Heart left ventricle (tissue), 13 donors: ENCODE measurements at regions not wholly inside any gene's neighbourhood (a gene's known extent, or its start where the extent isn't known, plus 50 kb on each side); places are given as distances from the start of the nearest gene placed in this dataset.

Experiments
- CTCF ChIP-seq, 12 donors: fragments of 200-600 bp; sonication (generic) in 4 of 12; IDR thresholded peaks; one replicate each; pipeline versions ENCODE4 v1.5.0 to v1.8.0; 2018 to 2022; ENCODE audit warnings: antibody characterized with exemption in 12 of 12, mild to moderate bottlenecking in 5 of 12
- POLR2A ChIP-seq, 2 donors: fragments of 450-650 bp; IDR thresholded peaks; one replicate each; pipeline ENCODE4 v1.6.1; 2017; ENCODE audit warnings: antibody characterized with exemption in 2 of 2, mild to moderate bottlenecking in 2 of 2, moderate library complexity in 2 of 2
- donor health status: ischemic (EF 13 %, LVEDD 7.1; RV severe dilation, severe dysfunction).
- donor health status: DM: no; HTN: yes; CAD: no.
- donor health status: DM: no; HTN: no; CAD: no.
- donor health status: ischemic (EF 25% LVEDD 6.9; RV normal size, moderate dysfunction).
- donor health status: ischemic (EF 25% LVEDD 5.7; RV mildly dilated, moderate dysfunction).
- donor health status: ischemic (EF 35%, LVEDD 5.7; RV mildly dilated, moderate dysfunction).
- donor health status: nonischemic (EF 11% LVEDD 7.7; RV severe dilation, severe dysfunction).
- donor health status: DM: yes; HTN: yes; CAD: no.
- donor health status: PGD.
- donor health status: ischemic (EF 29% LVEDD 5.4; RV normal size, mild dysfunction).
- donor health status: nonischemic (EF 23%, LVEDD 6.1; RV moderate dilation, normal function).

GRCh38 chr5:163696579-163696887 is 191.1 kb downstream of the MAT2B start:
- no peak for TF ChIP-seq CTCF (IDR thresholded peaks at IDR 0.05)
- no peak for TF ChIP-seq POLR2A (IDR thresholded peaks at IDR 0.05)
